Suprapubic skin (tissue), 4 donors: ENCODE measurements at regions not wholly inside any gene's neighbourhood (a gene's known extent, or its start where the extent isn't known, plus 50 kb on each side); places are given as distances from the start of the nearest gene placed in this dataset.

ENCODE experiments used
- CTCF ChIP-seq, 2 donors: fragments of 200-600 bp in 1 of 2; fragments of 450-650 bp in 1 of 2; sonication (generic) in 1 of 2; IDR thresholded peaks; one replicate each; pipeline ENCODE4 v1.5.1; 2016 to 2019; ENCODE audit warnings: antibody characterized with exemption in 2 of 2, mild to moderate bottlenecking in 1 of 2, moderate library complexity in 1 of 2
- EP300 ChIP-seq: sonication (generic); formaldehyde crosslinking; IDR thresholded peaks from one replicate; pipeline ENCODE4 v1.6.1; 2017; ENCODE audit warnings: antibody characterized with exemption
- POLR2A ChIP-seq, 2 donors: fragments of 450-650 bp; IDR thresholded peaks; one replicate each; pipeline ENCODE4 v1.6.1; 2017; ENCODE audit warnings: antibody characterized with exemption in 2 of 2, mild to moderate bottlenecking in 2 of 2, moderate library complexity in 2 of 2
- POLR2AphosphoS5 ChIP-seq, 3 donors: sonication (generic); formaldehyde crosslinking; IDR thresholded peaks; one replicate each; pipeline ENCODE4 v1.6.1; 2017; ENCODE audit warnings: antibody characterized with exemption in 3 of 3

- no peak for TF ChIP-seq POLR2AphosphoS5 (IDR thresholded peaks at IDR 0.05)
- TF ChIP-seq CTCF (IDR thresholded peaks at IDR 0.05): no peak
- TF ChIP-seq POLR2A (IDR thresholded peaks at IDR 0.05): no peak
- TF ChIP-seq EP300: no peak
Measured at GRCh38 chr10:28250358-28250757, 52.5 kb downstream of the MPP7 start.
